Stimulated activated naive CD8-positive, alpha-beta T cell treated with anti-CD3 and anti-CD28 coated beads, Interleukin-15, Interleukin-2, amounts not matched to agents 100 U/mL and 50 U/mL, for 24 hours (primary cell): ENCODE measurements at regions not wholly inside any gene's neighbourhood (a gene's known extent, or its start where the extent isn't known, plus 50 kb on each side); places are given as distances from the start of the nearest gene placed in this dataset.
A peak's percentile ranks its signal among the peaks of the same experiment; 100 is the strongest.

Source experiments
- ATAC-seq: fragments of 150-1000 bp; cut with Tn5 transposase; one replicate; pipeline ENCODE4 v1.10.0; 2021
- DNase-seq: peaks from one replicate; pipeline ENCODE4 v3.0.0; 2021

GRCh38 chr6:134456226-134456625 is 138.3 kb upstream of the SGK1 start:
- ATAC-seq (no peak), DNase-seq (no peak)

GRCh38 chr6:134455319-134455718 is 137.4 kb upstream of the SGK1 start:
- no peak for ATAC-seq
- no peak for DNase-seq

- no peak for ATAC-seq
- no peak for DNase-seq
Observed at GRCh38 chr6:134454794-134455193, 136.9 kb upstream of the SGK1 start.

GRCh38 chr6:134453792-134454510 is 136.0 kb upstream of the SGK1 start:
- DNase-seq (no peak), ATAC-seq (no peak)

- ATAC-seq (no peak), DNase-seq (no peak)
Observed at GRCh38 chr6:134452906-134453305, 135.0 kb upstream of the SGK1 start.

GRCh38 chr6:134451529-134451928 is 133.6 kb upstream of the SGK1 start:
- DNase-seq (no peak), ATAC-seq (no peak)

GRCh38 chr6:134449781-134450180 is 131.9 kb upstream of the SGK1 start:
- ATAC-seq (no peak), DNase-seq (no peak)

GRCh38 chr6:134449004-134449403 is 131.1 kb upstream of the SGK1 start:
- no peak for DNase-seq
- ATAC-seq = no peak

- no peak for DNase-seq
Observed at GRCh38 chr6:134447883-134448387, 130.0 kb upstream of the SGK1 start.

GRCh38 chr6:134447423-134447822 is 129.5 kb upstream of the SGK1 start:
- no peak for DNase-seq
- ATAC-seq = no peak

More at GRCh38 chr6:134447883-134448387, 130.0 kb upstream of the SGK1 start:
- no peak for ATAC-seq

GRCh38 chr6:134446896-134447295 is 129.0 kb upstream of the SGK1 start:
- DNase-seq = no peak
- no peak for ATAC-seq

GRCh38 chr6:134446218-134446848 is 128.4 kb upstream of the SGK1 start:
- ATAC-seq (no peak), DNase-seq (no peak)

GRCh38 chr6:134443009-134443408 is 125.1 kb upstream of the SGK1 start:
- DNase-seq = no peak
- ATAC-seq = no peak

GRCh38 chr6:134442073-134442472 is 124.2 kb upstream of the SGK1 start:
- no peak for DNase-seq
- ATAC-seq = no peak

- no peak for ATAC-seq
- DNase-seq = no peak
Observed at GRCh38 chr6:134438837-134439236, 120.9 kb upstream of the SGK1 start.

- DNase-seq = peak; percentile 28
- peak; percentile 68 for ATAC-seq
Observed at GRCh38 chr6:134437376-134437775, 119.5 kb upstream of the SGK1 start.

- ATAC-seq (no peak), DNase-seq (no peak)
Observed at GRCh38 chr6:134436950-134437349, 119.0 kb upstream of the SGK1 start.

- peak; percentile 95 for ATAC-seq
Observed at GRCh38 chr6:134436281-134436815, 118.4 kb upstream of the SGK1 start.

GRCh38 chr6:134435814-134436280 is 117.9 kb upstream of the SGK1 start:
- DNase-seq = no peak
- peak; percentile 28 for ATAC-seq

More at GRCh38 chr6:134436281-134436815, 118.4 kb upstream of the SGK1 start:
- DNase-seq = peak; percentile 67

- DNase-seq (no peak), ATAC-seq (no peak)
Observed at GRCh38 chr6:134434019-134434942, 116.4 kb upstream of the SGK1 start.

- DNase-seq (no peak), ATAC-seq (no peak)
Observed at GRCh38 chr6:134432036-134432435, 114.1 kb upstream of the SGK1 start.

- no peak for ATAC-seq
- no peak for DNase-seq
Observed at GRCh38 chr6:134431421-134431859, 113.5 kb upstream of the SGK1 start.
